SK-N-MC (cell line): ENCODE measurements at regions not wholly inside any gene's neighbourhood (a gene's known extent, or its start where the extent isn't known, plus 50 kb on each side); places are given as distances from the start of the nearest gene placed in this dataset.

Experiments
- DNase-seq: peaks from one replicate; pipeline ENCODE4 v3.0.0-alpha.2; 2011; ENCODE audit warnings: low read depth, low spot score
- H3K27ac ChIP-seq: fragments of 200-600 bp; sonication (generic); 2 replicates; pipeline ENCODE4 v1.5.1; 2016; ENCODE audit warnings: mixed run types
- H3K36me3 ChIP-seq: fragments of 200-600 bp; sonication (generic); 2 replicates; pipeline ENCODE4 v1.6.1; 2017; ENCODE audit warnings: antibody characterized with exemption, low read length, mixed read lengths; ENCODE audit not compliant: insufficient read depth
- H3K4me3 ChIP-seq: fragments of 200-600 bp; sonication (generic); 2 replicates; pipeline ENCODE4 v1.5.1; 2016
- H3K9ac ChIP-seq: fragments of 200-600 bp; sonication (generic); 2 replicates; pipeline ENCODE4 v1.8.0; 2017; ENCODE audit warnings: mixed run types, mixed read lengths; ENCODE audit not compliant: insufficient read length
- H3K9me3 ChIP-seq: fragments of 200-600 bp; sonication (generic); 2 replicates; pipeline ENCODE4 v1.6.1; 2017; ENCODE audit warnings: low read depth, mild to moderate bottlenecking, antibody characterized with exemption, low read length, moderate library complexity, mixed read lengths
- EZH2 ChIP-seq: fragments of 200-600 bp; sonication (generic); IDR thresholded peaks from one replicate; pipeline ENCODE4 v1.6.1; 2017; ENCODE audit warnings: antibody characterized with exemption
- FOXP2 ChIP-seq: optimal IDR thresholded peaks from 2 replicates; pipeline ENCODE3; 2011; ENCODE audit warnings: mild to moderate bottlenecking, moderate library complexity; ENCODE audit not compliant: insufficient read depth; ENCODE audit errors: extremely low read length, control extremely low read depth
- POLR2AphosphoS5 ChIP-seq: IDR thresholded peaks from 2 replicates; pipeline ENCODE4 v1.6.1; 2012; ENCODE audit warnings: mild to moderate bottlenecking, low read depth, low read length, borderline replicate concordance

DNA sequence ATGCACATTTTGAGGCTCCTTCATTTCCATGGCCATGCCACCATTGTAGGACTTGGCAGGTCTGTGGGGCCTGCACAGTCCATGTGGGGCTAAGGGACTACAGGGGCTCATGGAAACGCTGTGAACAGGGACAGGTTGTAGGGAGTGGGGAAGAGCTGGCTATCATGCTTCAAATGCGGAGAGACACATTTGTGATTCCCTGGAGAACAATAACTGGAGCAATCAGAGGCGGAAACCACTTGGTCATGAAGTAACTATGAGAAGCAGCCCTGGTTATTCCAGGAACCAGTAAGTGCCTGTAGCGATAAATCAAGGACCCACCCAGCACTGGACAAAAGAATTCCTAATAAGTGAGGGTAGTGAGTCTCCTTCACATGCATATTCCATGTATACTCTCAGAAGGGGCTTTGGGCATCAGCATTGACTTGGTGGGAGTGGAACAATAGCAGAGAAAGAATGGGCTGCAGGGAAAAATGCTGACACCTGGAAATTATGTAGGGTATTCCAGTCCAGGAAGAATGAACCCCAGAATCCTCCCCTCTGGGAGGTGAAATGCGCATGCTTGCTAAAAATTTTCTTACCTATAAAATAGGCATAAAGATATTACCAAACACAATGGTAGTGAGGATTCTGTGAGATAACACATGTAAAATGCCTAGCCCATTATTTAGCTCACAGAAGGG lies 251.4 kb upstream of the ROPN1 start:
- no peak overlapping the region for H3K4me3 ChIP-seq

GRCh38 chr3:124246376-124246775 lies 254.5 kb upstream of the ROPN1 start:
- TF ChIP-seq POLR2AphosphoS5, result no peak
- TF ChIP-seq EZH2, result no peak
- no peak for TF ChIP-seq FOXP2
- no peak for DNase-seq
- H3K36me3 ChIP-seq, result no peaks in the 10 kb centered on the region
- no peak overlapping the region for H3K4me3 ChIP-seq
- H3K9ac ChIP-seq, result no peak overlapping the region
- no peak overlapping the region for H3K27ac ChIP-seq
- no peaks in the 10 kb centered on the region for H3K9me3 ChIP-seq

More for the DNA sequence above, 251.4 kb upstream of the ROPN1 start:
- H3K36me3 ChIP-seq, result no peaks in the 10 kb centered on the region
- no peak for DNase-seq
- H3K27ac ChIP-seq, result no peak overlapping the region
- TF ChIP-seq EZH2 (no peak), FOXP2 (no peak), POLR2AphosphoS5 (no peak)
- H3K9me3 ChIP-seq, result no peaks in the 10 kb centered on the region
- H3K9ac ChIP-seq, result no peak overlapping the region

DNA sequence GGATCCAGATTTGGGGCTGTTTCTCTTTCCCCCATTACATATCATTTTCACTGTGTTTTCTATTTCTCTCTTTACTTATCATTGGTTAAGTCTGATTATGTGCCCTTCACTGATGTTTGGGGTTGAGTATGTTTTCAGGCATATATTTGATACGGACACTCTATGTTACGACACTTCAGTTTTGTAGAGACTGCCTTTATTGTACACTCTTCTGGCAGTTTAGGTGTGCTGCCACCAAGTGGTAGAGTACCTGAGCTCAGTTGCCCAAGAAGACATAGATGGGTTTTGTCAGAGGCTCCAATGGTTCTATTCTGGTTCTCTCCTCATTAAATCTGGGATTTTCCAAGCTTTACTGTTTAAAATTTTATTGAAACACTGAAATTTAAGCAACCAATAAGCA lies 255.0 kb upstream of the ROPN1 start:
- TF ChIP-seq FOXP2 (no peak), POLR2AphosphoS5 (no peak), EZH2 (no peak)
- H3K27ac ChIP-seq, result no peak overlapping the region
- no peak for DNase-seq

GRCh38 chr3:124248471-124249028 lies 256.6 kb upstream of the ROPN1 start:
- Histone ChIP-seq H3K9ac (no peak overlapping the region), H3K9me3 (no peaks in the 10 kb centered on the region), H3K27ac (no peak overlapping the region), H3K36me3 (no peaks in the 10 kb centered on the region), H3K4me3 (no peak overlapping the region)
- TF ChIP-seq FOXP2, result no peak
- no peak for TF ChIP-seq POLR2AphosphoS5
- no peak for TF ChIP-seq EZH2
- DNase-seq, result no peak

More for the DNA sequence above, 255.0 kb upstream of the ROPN1 start:
- Histone ChIP-seq H3K36me3 (no peaks in the 10 kb centered on the region), H3K4me3 (no peak overlapping the region), H3K9ac (no peak overlapping the region), H3K9me3 (no peaks in the 10 kb centered on the region)

GRCh38 chr3:124249038-124249437 lies 257.1 kb upstream of the ROPN1 start:
- no peaks in the 10 kb centered on the region for H3K36me3 ChIP-seq
- H3K27ac ChIP-seq, result no peak overlapping the region
- H3K9me3 ChIP-seq, result no peaks in the 10 kb centered on the region
- H3K4me3 ChIP-seq, result no peak overlapping the region
- no peak for DNase-seq
- TF ChIP-seq EZH2 (no peak), FOXP2 (no peak), POLR2AphosphoS5 (no peak)
- H3K9ac ChIP-seq, result no peak overlapping the region

- Histone ChIP-seq H3K27ac (no peak overlapping the region), H3K9ac (no peak overlapping the region), H3K4me3 (no peak overlapping the region), H3K9me3 (no peaks in the 10 kb centered on the region), H3K36me3 (no peaks in the 10 kb centered on the region)
- TF ChIP-seq FOXP2, result no peak
- TF ChIP-seq POLR2AphosphoS5, result no peak
- no peak for TF ChIP-seq EZH2
- DNase-seq, result no peak
Measured at GRCh38 chr3:124250053-124250452, 258.1 kb upstream of the ROPN1 start.

DNA sequence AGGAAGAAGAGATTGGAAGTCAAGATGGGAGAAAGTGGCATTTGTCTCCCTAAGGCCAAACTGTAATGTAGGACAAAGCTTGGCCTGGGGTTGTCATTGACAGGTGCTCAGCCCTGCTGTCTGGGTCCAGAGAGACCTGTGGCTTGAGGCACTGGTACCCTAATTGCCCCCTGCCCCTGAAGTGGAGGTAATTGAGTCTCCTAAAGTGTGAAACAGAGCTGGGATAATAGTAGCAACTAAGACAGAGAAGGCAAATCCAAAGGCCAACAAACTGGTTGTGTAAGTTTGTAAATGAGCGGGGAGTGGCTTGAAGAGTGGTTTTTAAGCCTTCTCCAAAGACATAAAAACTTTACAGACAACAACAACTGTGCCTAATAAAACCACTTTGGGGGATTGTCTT lies 264.2 kb upstream of the ROPN1 start:
- TF ChIP-seq POLR2AphosphoS5, result no peak
- TF ChIP-seq EZH2, result no peak
- no peak for TF ChIP-seq FOXP2
- no peak overlapping the region for H3K27ac ChIP-seq
- no peak for DNase-seq
- H3K4me3 ChIP-seq, result no peak overlapping the region
- no peaks in the 10 kb centered on the region for H3K9me3 ChIP-seq
- H3K36me3 ChIP-seq, result no peaks in the 10 kb centered on the region
- H3K9ac ChIP-seq, result no peak overlapping the region

DNA sequence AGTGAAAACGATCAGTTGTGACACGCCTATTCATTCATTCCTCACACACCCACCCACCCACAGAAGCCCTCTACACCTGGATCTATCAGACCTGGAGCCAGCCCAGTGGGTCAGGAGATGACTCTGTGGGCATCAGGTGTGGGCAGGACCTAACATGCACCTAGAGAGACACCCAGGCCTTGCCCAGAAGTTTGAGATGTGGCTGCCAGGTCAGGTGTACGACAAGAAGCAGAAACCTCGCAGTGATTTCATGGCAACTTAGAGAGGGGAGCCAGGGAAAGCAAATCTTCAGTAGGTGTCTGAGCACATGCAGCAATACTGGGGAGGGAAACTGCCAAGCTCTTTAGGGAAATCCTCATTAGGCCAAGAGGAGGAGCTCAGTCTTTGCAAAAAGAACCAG lies 264.7 kb upstream of the ROPN1 start:
- Histone ChIP-seq H3K9ac (no peak overlapping the region), H3K9me3 (no peaks in the 10 kb centered on the region), H3K36me3 (no peaks in the 10 kb centered on the region), H3K4me3 (no peak overlapping the region), H3K27ac (no peak overlapping the region)
- no peak for TF ChIP-seq FOXP2
- no peak for TF ChIP-seq EZH2
- no peak for TF ChIP-seq POLR2AphosphoS5
- no peak for DNase-seq

DNA sequence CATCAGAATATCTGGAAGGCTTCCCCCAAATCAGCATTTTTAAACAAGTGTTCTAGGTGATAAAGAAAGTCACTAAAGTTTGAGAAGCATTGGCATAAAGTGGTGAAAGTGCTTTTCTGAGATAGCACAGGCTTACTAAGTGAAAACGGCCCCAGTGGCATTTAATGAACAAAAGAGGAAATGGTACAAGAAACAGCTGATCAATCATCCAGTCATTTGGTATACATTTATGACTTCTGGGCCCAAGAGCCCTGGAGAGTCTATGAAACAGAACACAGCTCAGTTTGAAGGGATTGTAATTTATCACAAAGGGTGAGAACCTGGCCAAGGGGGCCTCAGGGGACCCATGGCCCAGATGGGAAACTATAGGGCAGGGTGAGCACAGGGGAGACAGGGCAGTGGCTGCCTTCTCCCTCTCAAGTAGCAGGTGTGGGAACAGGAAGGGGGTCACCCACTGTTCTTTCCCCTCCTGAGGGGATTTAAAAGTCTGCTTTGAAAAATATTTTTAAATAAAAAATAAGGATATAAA lies 265.5 kb upstream of the ROPN1 start:
- Histone ChIP-seq H3K36me3 (no peaks in the 10 kb centered on the region), H3K9ac (no peak overlapping the region), H3K9me3 (no peaks in the 10 kb centered on the region), H3K27ac (peak overlapping the region; percentile 44), H3K4me3 (peak overlapping the region; percentile 7; the same call in 1 of the 2 replicates)
- no peak for DNase-seq
- no peak for TF ChIP-seq POLR2AphosphoS5
